Inferior parietal cortex (tissue), 1 donor: ENCODE measurements at regions not wholly inside any gene's neighbourhood (a gene's known extent, or its start where the extent isn't known, plus 50 kb on each side); places are given as distances from the start of the nearest gene placed in this dataset.
A peak's percentile ranks its signal among the peaks of the same experiment; 100 is the strongest.
"Not testable (repeated sequence)": the region's sequence is repeated elsewhere in the genome, so short reads cannot be mapped to it uniquely, and the experiment has no call there.

Experiments used
- DNase-seq: peaks from one replicate; pipeline ENCODE4 v3.0.0-alpha.2; 2016; ENCODE audit errors: extremely low spot score

DNA sequence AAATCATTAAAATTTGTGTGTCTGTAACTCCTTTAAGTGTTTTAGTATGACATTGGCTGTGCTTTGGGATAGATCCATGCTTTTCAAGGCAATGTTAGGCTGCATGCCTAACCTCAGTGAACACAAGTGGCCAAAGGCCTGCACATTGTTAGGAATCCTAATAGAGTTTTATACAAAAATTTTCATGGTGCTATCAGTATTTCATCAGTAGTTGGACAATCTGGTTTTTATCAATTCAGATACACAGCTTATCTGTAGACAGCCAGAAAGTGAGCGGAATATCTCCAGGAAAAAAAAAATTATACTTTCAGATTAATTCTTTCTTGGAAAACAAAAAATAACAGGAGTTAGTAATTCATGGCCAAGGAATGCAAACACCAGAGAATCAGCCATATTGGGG is 324.0 kb upstream of the PDE3A start:
- no peak for DNase-seq

DNA sequence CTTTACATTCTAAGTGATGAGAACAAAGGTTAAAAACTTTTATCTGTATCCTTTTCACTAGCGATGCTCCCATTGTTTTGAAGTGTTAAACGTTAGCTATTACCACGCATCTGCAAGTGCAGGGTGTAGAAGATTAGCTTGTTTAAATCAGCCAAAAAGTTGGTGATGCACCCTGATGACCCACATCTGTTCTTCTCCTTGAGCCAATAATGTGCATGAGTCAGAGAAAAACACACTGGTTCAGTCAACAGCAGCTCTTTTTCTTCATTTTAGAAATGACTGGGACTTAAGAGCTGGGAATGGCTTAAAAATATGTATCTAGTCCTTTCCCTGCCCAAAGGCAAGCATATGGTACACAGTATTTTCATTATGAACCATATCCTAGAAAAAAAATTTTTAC is 323.5 kb upstream of the PDE3A start:
- no peak for DNase-seq

DNA sequence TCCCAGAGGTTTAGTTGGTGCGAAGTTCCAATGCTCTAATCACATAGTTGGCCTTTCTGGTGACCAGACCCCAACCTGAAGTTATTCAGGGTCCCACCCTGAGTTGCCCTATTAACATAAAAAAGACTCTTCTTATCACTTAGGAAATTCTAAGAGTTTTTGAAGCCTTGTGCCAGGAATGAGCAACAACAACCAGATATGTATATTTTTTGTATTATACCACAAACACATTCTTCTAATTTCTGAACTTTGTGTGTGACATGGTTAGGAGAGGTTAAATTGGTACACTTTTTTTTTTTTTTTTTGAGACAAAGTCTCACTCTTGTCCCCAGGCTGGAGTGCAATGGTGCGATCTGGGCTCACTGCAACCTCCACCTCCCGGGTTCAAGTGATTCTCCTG is 320.4 kb upstream of the PDE3A start:
- no peak for DNase-seq

DNA sequence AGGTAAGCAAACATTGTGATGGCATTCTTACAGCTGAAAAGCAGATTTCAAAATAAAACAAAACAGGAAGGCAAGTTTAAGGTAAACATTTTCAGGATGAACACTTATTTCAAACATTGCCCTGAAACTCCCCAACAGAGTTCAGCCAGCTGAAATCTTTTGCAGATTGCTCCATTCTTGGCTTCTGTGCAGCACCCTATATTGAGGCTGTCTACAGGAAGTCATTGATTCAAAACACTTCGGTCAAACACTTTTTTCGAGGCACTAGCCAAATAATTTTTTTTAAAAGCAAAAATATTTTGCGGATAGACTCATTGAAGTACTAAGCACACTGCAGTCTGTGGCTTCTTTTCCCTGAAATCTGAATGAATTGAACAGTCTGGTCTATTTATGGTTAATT is 318.1 kb upstream of the PDE3A start:
- DNase-seq, result no peak

DNA sequence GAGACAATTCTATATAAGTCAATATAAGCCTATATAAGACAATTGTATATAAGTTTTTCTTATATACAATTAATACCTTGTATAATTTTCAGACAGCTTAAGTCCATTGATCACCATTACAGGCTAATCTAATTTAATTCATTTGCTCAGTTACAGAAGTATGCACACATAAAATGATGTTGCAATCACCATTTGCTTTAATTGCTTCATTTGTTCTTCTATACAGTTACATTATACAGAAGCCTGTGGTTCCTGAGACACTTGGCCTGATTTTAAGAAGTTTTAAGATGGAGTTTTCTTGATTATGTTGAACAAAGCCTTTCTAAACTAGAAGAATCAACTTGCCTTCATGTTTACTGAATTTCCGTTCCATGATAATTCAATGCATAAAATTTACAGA is 314.6 kb upstream of the PDE3A start:
- no peak for DNase-seq

DNA sequence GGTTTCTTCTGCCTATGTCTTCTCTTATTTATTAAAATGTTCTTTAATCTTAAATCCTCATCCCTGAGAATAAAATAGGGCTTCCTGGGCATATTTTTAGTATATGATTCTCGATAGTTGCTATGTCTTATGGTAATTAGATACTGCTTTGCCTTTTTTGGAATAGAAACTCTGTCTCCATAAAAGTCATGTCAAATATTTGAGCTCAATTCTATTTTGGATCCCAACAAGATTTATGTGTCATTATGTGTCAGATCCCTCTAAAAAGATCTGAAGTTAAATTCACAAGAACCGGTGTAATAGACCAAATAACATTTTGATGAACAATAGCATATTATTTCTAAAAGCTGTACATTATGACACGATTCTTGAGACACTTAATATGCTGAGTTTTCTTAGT is 312.5 kb upstream of the PDE3A start:
- DNase-seq, result no peak

DNA sequence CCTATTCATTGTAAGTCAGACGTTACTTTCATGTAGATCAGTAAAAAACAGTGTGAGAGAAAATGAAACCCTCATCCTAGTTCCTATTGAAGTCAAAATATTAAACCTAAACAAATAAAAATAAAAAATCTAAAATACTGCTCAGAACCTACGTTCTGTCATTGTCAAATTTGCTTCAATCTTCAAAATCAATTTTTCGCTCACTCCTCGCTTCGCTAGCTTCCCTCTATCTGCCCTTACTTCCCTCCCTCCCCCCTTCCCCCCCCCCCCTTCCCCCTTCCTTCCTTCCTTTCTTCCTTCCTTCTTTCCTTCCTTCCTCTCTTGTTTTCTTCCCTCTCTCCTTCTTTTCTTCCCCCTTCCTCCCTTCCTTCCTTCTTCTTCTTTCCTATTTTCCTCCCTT is 310.9 kb upstream of the PDE3A start:
- DNase-seq, result no peak

DNA sequence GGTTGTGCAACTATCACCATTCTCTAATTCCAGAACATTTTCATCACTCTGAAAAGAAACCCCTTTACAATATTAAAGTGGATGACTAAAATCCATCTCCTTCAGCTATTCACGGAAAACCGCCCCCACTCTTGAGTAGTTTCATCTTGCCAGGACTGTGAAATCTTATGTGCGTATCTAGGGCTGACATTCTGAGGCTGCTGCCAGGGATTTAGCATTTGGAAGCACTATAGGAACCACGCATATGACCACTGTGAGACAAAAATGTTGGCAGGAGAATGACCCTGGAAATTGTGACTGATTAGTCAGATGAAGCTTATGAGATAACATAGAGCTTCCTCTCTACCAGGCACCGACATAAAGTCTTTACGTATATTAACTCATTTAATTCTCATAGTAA is 305.2 kb upstream of the PDE3A start:
- no peak for DNase-seq

DNA sequence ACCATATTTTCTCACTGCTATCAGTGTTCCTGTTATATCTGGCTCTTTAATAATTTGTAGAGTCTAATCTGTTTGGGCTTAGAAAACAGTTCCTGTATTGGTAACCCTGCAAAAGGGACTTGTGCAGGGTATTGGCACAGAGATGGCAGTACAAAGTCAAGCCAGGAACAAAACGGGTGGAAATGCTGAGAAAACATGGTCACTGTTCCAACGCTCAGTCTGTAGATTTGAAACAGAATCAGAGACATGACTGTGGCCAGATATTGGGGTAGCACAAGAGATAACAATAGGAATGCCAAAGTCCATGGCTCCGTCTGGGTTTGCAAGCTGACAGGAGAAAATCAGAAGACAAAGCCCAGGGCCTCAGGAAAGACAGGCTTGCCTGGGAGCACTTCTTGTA is 290.7 kb upstream of the PDE3A start:
- DNase-seq, result no peak

DNA sequence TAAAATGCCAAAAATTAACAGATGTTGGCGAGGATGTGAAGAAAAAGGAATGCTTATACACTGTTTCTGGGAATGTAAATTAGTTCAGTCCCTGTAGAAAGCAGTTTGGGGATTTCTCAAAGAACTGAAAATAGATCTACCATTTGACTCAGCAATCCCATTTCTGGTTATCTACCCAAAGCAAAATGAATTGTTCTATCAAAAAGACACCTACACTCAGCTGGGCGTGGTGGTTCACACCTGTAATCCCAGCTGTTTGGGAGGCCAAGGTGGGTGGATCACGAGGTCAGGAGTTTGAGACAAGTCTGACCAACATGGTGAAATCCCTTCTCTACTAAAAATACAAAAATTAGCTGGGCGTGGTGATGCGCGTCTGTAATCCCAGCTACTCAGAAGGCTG is 279.3 kb upstream of the PDE3A start:
- no peak for DNase-seq

DNA sequence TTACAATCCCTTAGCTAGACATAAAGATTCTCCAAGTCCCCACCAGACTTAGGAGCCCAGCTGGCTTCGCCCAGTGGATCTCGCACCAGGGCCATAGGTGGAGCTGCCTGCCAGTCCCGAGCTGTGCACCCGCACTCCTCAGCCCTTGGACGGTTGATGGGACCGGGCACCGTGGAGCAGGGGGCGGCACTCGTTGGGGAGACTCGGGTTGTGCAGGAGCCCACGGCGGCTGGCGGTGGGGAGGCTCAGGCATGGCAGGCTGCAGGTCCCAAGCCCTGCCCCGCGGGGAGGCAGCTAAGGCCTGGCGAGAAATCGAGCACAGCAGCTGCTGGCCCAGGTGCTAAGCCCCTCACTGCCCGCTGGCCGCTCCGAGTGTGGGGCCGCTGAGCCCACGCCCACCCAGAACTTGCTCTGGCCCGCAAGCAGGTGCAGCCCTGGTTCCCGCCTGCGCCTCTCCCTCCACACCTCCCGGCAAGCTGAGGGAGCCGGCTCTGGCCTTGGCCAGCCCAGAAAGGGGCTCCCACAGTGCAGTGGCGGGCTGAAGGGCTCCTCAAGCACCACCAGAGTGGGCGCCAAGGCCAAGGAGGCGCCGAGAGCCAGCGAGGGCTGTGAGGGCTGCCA is 275.0 kb upstream of the PDE3A start:
- DNase-seq, result not testable (repeated sequence)

DNA sequence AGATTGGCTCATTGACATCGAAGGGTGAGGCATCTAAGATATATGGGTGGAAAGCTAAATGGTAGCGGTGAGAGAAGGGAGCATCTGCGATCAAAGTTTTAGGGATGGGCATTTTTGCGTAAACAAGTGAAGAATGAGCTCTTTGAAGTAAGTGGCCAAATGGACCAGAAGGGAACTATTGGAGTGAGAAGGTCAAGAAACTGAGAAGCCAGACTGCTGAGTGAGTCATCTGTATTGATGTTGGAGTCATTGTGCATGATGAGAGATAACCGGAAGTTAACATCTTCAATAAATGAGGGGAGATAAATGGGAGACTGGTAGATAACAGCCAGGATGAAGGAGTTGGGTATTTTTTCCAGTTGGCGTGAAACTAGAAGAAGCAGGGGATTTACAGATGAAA is 271.9 kb upstream of the PDE3A start:
- no peak for DNase-seq

DNA sequence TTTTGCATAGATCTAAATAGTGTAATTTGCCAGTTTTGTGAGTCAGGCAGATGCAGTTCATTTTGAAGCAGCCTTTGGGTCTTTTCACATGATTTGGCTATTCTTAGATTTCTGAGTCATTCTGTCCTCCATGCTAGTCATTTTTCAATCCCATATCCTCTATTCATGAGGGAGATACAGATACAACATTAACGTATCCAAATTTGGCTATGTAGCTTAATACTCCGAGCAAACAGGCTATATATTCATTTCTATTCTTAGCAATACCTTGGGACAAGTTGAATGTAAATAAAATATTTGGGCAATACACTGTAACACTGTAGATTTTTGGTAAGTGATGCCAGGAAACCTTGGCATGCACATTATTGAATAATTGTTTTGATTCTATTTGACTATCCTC is 270.7 kb upstream of the PDE3A start:
- DNase-seq, result peak; percentile 47

DNA sequence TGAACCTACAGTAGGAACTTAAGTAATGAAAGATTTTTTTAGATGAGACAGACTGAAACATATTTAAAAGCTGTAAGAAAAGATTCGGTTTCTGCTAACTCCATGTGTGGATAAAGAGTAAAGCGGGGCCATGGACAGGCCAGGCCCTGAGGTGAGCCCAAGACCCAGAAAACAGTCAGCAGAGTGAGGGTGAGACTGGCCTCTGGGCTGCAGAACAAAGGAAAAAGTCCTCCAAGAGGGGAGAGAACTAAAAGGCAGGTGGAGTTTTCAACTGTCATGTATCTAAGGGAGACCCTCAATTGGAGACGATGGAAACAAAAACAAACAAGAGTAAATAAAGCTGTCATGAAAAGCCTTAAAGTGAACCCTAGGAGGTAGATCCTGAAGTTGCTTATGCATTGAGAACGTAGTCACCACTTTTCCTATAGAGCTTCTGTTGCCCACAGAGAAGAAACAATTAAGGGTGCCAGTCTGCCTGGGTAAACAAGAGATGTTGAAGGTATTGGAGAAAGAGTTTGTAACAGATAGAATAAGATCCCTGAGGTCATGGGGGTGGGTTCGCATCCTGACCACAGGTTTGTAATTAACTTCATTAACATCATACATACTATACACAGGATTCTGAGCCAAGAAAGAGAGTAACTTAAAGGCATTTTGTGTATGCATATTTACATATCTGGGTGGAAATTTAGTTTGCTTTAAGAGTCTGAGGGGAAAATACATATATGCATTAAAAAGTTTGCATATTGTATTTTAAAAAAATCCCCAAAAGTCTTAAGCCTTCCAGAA is 268.7 kb upstream of the PDE3A start:
- DNase-seq, result no peak

DNA sequence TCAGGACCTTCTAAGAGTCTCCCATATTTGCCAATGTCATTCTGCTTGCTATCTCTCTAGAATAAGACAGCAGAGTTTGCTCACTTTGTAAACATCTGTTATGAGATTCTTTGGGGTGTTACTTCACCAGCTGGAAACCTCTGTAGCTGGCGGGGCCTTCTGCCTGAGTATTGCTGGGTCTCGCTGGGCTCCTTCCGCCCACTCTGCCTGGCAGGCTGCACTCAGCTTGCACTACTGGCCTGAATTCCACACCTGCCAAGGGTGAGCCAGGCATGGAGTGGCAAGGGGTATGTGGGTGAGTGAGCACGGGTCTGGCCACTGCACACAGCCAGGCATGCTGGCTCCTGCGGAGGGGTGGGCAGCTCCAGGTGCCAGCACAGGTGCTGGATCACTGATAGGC is 267.3 kb upstream of the PDE3A start:
- DNase-seq, result no peak

DNA sequence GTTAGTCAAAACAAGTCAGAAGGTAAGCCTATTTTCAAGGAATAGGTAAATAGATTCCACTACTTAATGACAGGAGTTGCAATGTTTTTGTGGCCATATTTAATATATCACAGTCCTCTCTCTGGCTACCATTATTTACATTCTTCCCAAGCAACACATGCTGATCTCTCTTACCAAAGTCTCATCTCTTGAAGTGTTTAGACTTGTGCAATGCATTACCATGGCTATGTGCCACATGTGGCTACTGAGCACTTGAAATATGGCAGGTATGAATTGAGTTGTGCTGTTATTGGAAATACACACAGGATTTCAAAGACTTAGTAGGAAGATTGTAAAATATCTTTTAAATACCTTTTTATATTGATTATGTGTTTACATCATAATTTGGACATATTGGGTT is 262.4 kb upstream of the PDE3A start:
- no peak for DNase-seq

DNA sequence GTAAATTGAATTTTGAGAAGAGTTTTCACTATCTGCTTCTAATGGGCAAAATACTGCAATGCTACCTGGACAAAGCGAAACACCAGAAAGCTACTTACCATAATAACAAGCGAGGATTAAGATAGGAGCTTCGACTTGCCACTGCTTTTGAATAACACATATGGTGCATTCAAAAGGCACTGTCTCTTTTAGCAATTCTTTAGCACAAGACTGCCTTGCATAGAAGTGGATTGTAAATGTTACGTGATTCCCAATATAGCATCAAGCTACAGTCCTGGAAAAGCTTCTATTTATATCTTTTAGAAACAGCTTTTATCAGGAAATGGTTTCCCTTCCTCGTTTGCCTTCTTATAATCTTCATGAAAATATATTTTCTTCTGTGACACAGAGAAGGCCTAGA is 258.7 kb upstream of the PDE3A start:
- DNase-seq, result no peak

DNA sequence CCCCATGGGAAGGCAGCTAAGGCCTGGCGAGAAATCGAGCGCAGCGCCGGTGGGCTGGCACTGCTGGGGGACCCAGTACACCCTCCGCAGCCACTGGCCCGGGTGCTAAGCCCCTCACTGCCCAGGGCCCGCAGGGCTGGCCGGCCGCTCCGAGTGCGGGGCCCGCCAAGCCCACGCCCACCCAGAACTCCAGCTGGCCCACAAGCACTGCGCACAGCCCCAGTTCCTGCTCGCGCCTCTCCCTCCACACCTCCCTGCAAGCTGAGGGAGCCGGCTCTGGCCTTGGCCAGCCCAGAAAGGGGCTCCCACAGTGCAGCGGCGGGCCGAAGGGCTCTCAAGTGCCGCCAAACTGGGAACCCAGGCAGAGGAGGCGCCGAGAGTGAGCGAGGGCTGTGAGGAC is 253.0 kb upstream of the PDE3A start:
- not testable (repeated sequence) for DNase-seq

DNA sequence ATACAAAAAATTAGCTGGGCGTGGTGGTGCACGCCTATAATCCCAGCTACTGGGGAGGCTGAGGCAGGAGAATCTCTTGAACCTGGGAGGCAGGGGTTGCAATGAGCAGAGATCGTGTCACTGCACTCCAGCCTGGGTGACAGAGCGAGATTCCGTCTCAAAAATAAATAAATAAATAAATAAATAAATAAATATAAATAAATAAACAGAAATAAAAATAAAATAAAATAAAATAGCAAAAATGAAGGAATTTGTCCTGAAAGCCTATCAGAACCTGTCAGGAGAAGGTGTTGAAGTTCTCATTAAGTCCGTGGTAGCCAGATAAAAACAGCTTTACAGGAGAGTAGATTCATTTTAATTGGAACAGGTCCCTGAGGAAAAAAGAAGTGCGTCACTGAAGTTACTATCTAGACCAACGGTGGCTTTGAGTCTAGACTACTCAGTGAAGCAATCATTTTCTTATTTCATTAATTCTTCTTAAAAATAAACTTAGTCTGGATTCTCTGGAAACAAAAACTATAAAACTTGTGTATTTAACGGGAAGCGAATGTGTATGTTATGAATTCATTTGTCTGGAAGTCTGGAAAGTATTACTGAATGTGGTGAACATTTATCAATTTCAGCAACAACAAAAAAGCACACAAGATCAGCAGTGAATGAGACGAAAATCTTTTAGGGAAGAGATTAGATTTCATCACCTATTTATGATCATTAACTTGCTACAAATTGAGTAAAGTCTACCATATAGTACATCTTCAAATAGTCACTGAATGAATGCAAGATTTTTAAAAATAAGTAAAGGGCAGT is 248.5 kb upstream of the PDE3A start:
- DNase-seq, result no peak

DNA sequence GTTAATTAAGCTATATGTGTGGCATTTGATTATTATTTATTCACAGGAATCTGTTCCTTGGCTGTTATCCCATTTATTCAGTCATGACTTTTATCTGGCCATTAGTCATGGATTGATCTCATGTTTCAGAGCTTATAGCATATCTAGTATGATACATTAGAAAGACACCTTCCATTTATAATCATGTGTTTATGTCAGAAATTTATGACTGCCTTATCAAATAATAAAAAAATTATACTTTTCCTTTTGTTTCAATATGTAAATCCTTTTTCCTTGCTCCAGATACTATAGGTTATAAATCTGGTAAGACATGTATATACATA is 248.0 kb upstream of the PDE3A start:
- DNase-seq, result no peak

DNA sequence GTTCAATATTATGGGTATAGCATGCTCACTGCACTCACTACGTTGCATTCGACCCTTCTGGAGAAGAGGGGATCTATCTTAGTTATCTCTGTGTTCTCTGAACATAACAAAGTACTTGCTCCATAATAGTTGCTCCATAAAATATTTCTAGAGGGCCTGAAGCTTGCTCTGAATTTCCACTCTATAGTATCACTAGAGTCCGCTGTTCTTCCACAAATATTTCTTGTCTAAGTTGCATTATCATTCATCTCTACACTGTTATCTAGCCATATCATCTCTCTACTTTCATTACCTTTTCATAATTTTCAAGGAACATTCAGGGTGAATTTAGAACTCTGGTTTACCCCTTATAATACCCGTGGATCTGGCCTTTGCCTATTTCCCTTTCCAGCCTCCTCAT is 246.1 kb upstream of the PDE3A start:
- no peak for DNase-seq

DNA sequence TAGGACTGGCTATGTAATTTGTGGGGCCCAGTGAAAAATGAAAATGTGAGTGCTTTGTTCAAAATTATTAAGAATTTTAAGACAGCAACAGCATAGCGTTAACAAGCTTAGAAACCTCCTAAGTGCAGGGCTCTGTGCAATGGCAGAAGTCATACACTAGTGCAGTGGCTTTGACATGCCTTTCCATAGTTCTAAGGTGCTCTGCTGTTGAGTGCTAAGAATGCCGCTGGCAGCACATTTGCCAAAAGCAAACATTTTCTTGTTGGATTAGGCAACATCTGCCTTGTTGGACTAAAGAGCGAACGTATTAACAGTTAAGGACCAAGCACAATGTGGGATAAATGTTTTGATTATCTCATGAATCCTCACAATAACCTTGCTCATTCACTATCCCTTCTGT is 244.9 kb upstream of the PDE3A start:
- DNase-seq, result no peak

DNA sequence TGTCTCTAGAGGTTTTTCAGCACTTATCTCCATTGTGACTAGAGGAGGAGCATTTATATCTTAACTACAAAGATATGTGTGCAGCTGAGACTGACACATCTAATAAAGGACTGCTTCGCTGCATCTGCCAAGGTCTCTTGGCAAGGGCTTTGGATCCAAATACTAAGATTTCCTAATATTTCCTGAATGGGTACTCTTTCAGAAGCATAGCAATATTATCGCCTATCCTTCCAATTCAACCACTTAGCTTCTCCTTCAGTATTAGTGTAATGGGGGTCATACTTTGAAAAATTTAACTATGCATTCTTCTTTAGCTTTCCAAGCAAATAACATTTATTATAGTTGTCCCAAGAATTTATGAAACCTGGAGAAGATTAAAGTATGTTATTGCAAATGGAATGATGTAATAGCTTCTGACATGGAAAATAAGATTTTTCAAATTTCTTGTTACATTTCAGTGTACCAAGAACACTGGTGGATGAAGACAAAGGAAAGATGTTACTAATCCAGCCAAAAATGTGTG is 243.0 kb upstream of the PDE3A start:
- no peak for DNase-seq
